ENCODE measurements at regions not wholly inside any gene's neighbourhood (a gene's known extent, or its start where the extent isn't known, plus 50 kb on each side); places are given as distances from the start of the nearest gene placed in this dataset.

DNA sequence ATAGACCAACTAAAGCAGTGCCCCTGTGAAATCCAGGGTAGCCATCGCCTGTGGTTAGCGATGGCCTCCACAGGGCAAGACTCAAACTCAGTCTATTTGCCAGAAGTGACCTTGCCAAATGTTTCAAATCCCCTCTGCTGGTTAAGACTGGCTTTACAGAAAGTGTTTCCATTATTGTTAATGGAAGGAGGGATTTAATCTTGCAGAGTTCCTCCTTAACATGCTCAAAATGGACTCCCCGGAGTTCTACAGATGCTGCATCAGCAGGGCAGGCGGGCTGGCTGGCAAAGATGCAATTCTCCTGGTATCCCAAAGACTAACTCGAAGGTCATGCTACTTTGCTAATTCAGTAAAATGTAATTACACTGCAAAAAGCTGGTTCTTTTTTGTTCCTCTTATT is 313.0 kb upstream of the SLC7A11 start:
- no peak for DNase-seq

- no peak for DNase-seq
These were observed 311.1 kb upstream of the SLC7A11 start for GRCh38 chr4:138553001-138553845.

DNA sequence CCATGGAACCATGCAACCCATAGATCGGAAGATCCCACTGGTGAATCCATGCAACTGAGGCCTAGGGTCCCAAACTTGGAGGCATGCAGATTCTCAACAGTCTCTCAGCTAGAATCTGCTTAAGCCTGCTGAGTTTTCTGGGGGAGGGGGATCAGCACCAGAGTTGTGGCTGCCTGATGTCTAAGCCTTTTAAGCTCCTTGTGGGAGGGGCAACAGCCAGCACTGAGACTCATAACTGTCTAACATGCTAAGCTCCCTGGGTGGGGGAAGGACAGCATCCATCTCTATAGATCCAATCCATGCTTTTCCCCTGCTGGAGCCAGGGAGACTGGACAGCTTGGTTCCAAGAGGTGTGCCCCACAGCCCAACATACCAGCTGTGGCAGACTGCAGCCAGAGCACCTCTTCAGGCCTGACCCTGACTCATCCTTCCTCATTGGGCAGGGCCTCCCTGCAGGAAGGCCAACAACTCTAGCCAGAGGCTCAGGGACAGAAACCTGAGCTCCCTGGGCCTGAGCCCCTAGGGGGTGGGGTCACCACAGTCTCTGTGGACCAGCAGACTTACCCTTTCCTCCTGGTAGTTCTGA is 300.1 kb upstream of the SLC7A11 start:
- no peak for DNase-seq

- no peak for DNase-seq
These were observed 298.1 kb upstream of the SLC7A11 start for GRCh38 chr4:138540056-138540800.

DNA sequence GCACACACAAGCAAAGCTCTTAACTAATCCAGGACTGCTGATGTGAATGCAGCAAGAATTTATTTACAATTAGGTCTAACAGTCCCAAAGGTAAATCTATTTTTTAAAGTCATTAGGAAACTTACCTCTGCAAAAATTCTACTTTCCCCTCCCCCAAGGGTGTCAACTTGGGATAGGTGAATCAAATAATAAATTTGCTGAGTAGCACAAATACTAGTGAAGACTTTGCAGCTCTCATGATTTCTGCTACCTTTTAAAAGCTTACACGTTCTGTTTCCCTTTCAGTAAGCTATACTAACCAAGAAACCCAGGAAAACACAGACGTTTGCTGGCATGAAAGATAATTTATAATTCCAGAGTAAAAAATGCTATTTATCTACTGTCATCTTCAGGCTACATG is 296.6 kb upstream of the SLC7A11 start:
- no peak for DNase-seq

GRCh38 chr4:138537731-138538490 is 295.8 kb upstream of the SLC7A11 start:
- no peak for DNase-seq

DNA sequence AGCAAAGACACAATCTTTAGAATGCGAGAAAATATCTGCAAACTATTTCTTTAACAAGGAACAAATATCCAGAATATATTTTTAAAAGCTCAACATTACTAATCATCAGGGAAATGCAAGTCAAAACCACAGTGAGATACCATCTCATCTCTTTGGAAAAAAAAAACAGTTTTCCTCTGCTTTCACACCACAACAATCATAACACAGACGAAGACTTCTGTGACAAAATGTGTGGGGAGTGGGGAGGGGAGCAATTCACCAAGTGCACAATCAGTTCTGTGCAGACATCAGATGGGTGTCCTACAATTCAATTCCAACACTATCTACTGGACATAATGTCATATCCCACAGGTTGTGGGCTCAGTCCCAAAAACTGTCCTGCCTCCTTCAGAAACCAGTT is 293.2 kb upstream of the SLC7A11 start:
- no peak for DNase-seq

DNA sequence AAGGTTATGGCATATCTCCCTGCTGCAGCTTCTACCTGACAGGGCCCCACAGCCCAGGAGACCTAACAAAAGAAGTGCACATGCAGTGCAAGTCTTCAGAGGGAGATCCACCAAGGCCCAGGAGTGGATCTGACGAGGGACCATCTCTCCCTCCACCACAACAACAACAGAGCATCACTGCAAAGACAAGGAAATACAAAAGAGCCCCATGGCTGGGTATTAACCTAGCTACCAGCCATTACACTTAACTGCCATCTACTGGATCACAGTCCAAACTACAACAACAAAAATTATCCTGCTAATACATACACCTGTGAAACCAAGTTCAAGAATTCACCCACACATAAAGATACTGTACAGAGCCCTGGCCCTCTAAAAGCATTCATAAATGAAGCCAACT is 280.2 kb upstream of the SLC7A11 start:
- no peak for DNase-seq

DNA sequence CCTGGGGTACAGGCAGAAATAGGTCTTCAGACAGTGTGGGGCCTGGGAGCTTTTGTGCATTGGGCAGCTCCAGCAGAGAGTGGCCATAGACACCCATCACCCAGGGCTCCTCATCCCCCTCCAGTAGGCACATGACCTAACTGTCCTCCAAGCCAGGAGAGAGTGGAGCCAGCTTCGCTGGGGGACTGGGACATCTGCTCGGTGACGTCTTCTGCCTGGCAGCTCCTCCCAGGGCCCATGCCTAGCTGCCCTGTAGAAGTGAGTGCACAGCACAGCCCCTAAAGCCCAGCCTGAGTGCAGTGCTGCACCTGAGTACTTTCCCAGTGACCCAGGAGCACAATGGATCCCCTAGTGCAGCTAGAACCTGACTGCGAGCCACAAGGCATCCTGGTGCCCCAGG is 279.7 kb upstream of the SLC7A11 start:
- DNase-seq = no peak

- no peak for DNase-seq
These were observed 277.3 kb upstream of the SLC7A11 start for GRCh38 chr4:138519436-138519835.

DNA sequence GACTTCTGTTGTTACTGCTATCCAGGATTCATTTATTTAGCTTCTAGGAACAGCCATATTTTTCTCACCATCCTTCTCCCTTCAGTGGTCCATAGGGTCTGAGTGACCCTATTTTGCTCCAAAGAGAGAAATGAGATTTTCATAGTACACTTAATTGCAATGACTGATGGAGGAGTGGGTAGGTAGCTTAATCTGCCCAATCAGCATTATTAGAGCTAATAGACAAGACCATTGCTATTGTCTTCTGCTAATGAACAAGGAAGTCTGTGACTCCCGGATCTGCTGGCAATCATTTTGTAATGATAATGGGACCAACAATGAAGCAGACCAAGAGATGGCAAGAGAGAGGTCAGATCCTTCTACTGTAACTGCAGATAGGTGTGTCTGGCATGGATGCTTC is 271.4 kb upstream of the SLC7A11 start:
- DNase-seq = no peak

- no peak for DNase-seq
These were observed 270.6 kb upstream of the SLC7A11 start for GRCh38 chr4:138512756-138513155.

DNA sequence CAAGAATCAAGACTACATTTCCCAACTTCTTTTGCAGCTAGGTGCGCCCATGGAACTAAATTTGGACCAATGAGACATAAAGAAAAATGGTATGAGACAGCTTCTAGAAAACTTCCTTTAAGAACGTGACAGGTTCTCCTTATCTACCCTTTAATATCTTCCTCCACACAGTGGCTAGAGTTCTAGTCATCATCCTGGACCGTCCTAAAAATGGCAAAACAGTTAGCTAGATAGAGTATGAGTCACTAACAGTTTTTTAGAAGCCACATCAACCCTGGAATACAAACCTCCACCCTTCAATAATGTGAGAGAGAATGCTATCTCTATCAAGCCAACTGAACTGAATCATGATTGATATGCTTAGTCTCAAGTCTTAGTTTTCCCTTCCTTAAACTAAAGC is 267.9 kb upstream of the SLC7A11 start:
- no peak for DNase-seq

- no peak for DNase-seq
These were observed 267.2 kb upstream of the SLC7A11 start for GRCh38 chr4:138509346-138509745.

DNA sequence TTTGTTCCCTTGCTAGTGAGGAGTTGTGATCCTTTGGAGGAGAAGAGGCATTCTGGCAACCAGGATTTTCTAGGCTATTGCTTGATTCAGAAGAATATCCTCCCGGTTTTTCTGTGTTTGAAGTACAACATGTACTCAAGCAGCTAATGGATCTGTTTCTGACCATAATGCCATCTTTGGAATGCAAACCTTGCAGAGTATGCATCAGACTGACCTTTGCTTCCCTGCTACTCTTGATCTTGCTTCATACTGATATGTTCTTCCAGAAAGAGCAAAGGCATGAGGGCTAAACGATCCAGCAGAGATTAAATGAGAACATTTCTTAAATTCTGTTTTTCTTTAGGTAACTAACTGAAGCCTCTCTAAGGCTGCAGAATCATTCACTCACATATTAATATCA is 265.4 kb upstream of the SLC7A11 start:
- DNase-seq = no peak

DNA sequence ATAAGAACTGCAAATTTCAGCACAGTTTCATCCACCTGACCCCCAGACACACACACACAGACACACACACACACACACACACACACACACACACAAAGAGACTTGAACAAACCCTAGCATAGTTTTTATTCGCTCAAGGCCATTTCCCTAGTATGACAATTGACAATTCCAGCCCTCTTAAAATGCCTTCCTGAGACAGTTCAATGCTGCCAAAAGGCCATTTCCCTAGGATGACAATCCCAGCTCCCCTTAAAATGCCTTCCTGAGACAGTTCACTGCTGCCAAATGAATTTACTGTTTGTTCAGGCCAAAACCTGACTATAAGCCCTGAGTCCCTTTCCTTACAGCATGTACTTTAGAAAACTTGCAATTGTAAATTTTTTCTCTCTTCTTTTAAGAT is 259.5 kb upstream of the SLC7A11 start:
- no peak for DNase-seq

DNA sequence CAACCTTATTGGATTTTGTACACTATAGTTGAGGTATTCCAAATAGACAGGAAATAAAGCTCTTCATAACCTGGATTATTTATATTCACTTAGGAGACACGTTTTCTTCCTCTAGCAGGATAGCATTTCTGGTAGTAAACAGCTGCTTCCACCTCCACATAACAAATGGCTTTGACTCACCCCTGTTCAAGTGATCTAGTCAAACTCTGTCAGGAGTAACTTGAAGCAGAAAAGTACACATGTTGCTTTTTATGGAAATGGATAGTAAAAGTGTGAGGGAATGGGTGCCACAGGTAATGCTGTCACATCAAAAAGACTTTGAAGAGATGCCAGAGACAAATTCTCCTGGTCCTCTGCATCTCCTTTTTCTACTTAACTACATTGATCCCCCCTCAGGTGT is 258.7 kb upstream of the SLC7A11 start:
- DNase-seq = no peak

DNA sequence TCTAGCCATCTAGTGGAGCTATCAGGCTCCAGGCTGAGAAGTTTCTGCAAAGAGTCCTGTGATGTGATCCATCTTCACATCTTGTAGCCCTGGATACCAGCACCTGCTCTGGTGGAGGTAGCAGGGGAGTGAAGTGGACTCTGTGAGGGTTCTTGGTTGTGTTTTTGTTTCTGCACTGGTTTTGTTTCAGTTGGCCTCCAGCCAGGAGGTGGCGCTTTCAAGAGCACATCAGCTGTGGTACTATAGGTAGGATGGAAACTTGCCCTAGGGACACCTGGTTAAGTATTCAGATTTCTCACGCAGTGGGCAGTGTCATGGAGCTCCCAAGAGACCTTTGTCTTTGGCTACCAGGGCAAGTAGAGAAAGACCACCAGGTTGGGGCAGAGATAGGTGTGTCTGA is 257.5 kb upstream of the SLC7A11 start:
- no peak for DNase-seq

DNA sequence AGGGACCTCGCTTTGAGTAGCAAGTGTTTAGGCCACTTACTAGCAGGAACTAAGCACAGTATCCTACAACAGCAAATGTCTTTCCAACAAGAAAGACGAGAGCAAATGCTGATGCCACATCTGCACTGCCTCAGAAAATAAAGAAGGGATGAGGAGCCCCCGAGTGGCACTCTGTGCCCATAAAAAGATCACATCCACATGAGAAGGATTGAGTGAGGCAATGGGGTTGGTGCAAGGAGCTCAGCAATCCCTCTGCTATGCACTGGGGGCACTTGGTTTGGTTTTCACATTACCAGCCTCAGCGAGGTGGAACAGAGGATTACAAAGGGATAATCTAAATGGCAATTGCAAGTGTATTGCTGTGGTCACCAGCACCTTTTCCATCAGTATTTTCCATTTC is 252.8 kb upstream of the SLC7A11 start:
- peak; percentile 12 for DNase-seq

DNA sequence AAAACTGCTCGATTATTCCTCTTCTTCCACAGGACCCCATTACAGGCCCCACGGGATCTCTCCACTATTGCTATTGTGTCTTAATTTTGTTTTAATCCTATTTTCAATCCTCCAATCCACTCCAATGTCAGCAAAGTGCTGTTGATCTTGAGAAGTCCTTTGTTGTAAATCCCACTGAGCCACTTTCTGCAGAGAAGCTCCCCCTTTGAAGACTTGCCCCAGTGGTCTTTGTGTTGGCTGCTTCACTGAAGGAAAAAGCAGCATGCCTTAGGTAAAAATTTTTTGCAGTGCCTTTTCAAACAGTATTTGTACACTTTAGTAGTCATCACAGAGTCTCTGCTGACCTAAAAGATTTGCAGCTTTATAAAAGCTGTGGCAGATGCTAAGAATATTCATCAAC is 252.0 kb upstream of the SLC7A11 start:
- no peak for DNase-seq

DNA sequence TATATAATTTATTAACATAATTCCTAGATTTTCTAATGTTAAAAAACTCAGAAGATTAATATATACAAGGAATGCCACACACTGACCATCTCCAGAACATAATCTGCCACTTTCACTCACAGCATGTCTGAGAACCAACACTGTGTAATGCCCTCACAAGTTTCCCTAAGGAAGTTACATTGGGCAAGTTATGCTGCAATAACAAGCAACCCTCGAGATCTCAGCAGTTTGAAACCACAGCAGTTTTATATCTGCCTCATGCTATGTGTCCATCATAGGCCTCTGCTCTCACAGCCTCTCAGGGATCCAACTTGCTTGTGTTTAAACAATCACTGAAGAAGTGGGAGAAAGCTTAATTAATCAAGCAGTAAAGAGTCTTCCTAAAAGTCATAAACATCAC is 250.0 kb upstream of the SLC7A11 start:
- DNase-seq = no peak

GRCh38 chr4:138488533-138488932 is 246.4 kb upstream of the SLC7A11 start:
- DNase-seq = no peak

GRCh38 chr4:138487670-138488069 is 245.5 kb upstream of the SLC7A11 start:
- no peak for DNase-seq

All from GF-D8 (cell line).